ENCODE measurements at regions not wholly inside any gene's neighbourhood (a gene's known extent, or its start where the extent isn't known, plus 50 kb on each side); places are given as distances from the start of the nearest gene placed in this dataset.

GRCh38 chr6:119543332-119543731 lies 193.8 kb upstream of the MAN1A1 start:
- no peak for DNase-seq (ENCODE audit: low read depth in 4 of 6, low spot score in 6 of 6)
- Histone ChIP-seq H3K36me3 (ENCODE audit: control insufficient read depth, insufficient read depth, low read length) (no peaks in the 10 kb centered on the region), H3K27me3 (ENCODE audit: control insufficient read depth, insufficient read depth, low read length) (no peaks in the 10 kb centered on the region), H3K4me3 (ENCODE audit: low read depth, low read length) (no peak overlapping the region), H3K27ac (ENCODE audit: low read depth, low read length) (no peak overlapping the region), H3K4me1 (ENCODE audit: control insufficient read depth, insufficient read depth, low read length) (no peaks in the 10 kb centered on the region), H3K9me3 (ENCODE audit: control insufficient read depth, insufficient read depth, low read length) (no peaks in the 10 kb centered on the region)
- no CpG with 5 or more reads among the region's 2 CpGs for WGBS (ENCODE audit: insufficient coverage)

DNA sequence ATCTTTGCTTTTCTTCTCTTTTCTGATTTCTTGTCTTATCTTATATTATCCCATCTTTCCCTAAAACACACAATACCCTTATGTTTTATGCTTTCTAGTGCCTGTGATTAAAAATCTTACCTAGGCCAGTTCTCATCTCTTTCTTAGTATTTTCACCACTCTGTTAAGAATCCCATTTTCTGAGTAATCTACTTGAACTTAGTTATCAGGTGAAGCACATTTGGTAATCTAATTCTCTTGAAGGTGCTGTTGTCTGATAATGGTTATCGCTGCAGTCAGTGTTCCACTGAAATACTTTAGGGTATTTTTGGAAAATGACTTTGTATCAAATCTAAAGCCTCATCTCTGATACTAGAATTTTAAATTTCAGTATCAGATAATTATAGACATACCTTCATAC lies 192.5 kb upstream of the MAN1A1 start:
- DNase-seq (ENCODE audit: low read depth in 4 of 6, low spot score in 6 of 6), result no peak
- no peaks in the 10 kb centered on the region for H3K36me3 ChIP-seq (ENCODE audit: control insufficient read depth, insufficient read depth, low read length)
- no peaks in the 10 kb centered on the region for H3K27me3 ChIP-seq (ENCODE audit: control insufficient read depth, insufficient read depth, low read length)
- no peak overlapping the region for H3K27ac ChIP-seq (ENCODE audit: low read depth, low read length)
- no peaks in the 10 kb centered on the region for H3K4me1 ChIP-seq (ENCODE audit: control insufficient read depth, insufficient read depth, low read length)
- WGBS (ENCODE audit: insufficient coverage), result no CpG with 5 or more reads among the region's 1 CpG
- H3K9me3 ChIP-seq (ENCODE audit: control insufficient read depth, insufficient read depth, low read length), result no peaks in the 10 kb centered on the region
- H3K4me3 ChIP-seq (ENCODE audit: low read depth, low read length), result no peak overlapping the region

DNA sequence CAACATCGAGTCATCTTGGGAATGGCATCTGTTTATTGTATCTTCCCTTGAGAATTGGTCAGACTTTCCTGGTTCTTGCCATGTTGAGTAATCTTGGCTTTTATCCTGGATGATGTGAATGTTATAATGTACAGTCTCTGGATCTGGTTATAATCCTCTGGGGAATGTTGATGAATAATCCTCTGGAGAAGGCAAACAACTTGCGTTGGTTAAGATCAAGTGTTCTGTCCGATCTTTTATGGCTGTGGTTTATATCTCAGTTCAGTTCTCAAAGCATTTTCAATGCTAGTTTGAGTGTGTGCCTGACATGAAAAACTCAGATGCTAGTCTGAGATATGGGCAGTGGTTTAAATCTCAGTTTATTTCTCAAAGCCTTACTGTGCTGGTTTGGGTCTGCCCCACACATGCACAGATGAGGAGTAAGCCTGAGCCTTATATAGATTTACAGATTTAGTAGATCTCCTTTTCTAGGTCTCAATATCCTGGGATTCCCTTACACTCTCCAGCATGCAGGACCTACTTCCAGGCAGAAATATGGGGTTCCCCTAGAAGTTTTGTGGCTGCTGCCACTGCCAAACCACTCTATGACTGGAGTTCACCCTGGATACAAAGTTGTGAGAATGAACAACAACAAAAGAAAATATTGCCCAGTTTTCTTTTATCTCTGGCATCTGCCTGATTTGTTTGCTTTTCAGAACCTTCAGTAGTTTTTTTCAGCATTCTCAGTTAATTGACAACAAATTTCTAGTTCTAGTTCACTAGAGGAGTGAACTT lies 191.8 kb upstream of the MAN1A1 start:
- no peak overlapping the region for H3K27ac ChIP-seq (ENCODE audit: low read depth, low read length)
- no peaks in the 10 kb centered on the region for H3K36me3 ChIP-seq (ENCODE audit: control insufficient read depth, insufficient read depth, low read length)
- H3K4me3 ChIP-seq (ENCODE audit: low read depth, low read length), result no peak overlapping the region
- no peaks in the 10 kb centered on the region for H3K4me1 ChIP-seq (ENCODE audit: control insufficient read depth, insufficient read depth, low read length)
- WGBS (ENCODE audit: insufficient coverage), result no CpG with 5 or more reads among the region's 3 CpGs
- no peaks in the 10 kb centered on the region for H3K9me3 ChIP-seq (ENCODE audit: control insufficient read depth, insufficient read depth, low read length)
- no peaks in the 10 kb centered on the region for H3K27me3 ChIP-seq (ENCODE audit: control insufficient read depth, insufficient read depth, low read length)
- DNase-seq (ENCODE audit: low read depth in 4 of 6, low spot score in 6 of 6), result peak in 1 of 6 donors; percentile 34

DNA sequence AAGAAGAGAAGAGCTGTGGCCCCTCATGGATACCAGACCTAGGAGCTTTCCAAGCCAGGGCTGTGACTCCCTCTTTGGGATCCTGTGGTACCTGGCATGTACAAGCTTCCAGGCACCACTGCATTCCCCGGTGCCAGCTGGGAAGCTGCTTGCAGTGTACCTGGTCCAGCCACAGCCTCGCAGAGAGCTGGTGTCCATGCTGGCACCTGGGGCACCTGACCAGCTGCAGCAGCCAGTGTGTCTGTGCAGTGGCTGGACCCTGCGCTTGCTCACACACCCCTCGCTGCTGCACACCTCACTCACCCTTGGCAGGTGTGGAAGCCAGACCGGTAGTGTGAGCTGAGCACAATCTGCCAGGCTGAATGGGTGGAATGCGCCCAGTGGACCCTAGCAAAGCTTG lies 190.9 kb upstream of the MAN1A1 start:
- H3K27ac ChIP-seq (ENCODE audit: low read depth, low read length), result no peak overlapping the region

DNA sequence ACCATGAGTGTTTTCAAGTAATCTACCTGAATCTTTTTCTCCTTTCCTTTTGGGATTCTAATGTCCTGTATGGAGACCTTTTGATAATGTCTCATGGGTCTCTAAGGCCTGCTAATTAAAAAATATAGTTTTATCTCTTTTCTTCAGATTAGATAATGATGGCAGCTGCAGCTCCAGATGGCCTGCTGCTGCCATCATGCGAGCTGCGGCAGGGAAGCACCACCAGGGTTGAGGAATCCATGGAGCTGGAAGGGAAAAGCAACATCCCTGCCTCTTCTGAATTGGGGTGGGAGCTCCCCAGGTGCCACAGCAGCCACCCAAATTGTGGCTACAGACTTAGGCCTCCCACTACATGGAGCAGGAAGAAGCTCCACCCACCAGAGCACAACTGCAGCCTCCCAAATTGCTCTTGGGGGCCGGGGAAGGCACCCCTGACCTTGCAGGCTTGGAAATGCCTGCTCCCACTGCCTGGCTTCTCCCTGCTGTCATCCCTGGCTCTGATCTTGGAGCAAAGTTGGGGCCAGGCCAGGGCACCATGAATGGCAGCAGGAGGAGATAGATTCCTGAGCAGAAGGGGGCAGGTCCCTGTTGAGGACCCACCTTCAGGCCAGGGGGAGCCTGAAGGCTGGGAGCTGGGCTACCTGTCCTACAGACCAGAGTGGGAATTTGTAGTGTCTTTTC lies 189.6 kb upstream of the MAN1A1 start:
- 97% methylated on average over 3 of the region's 3 CpGs for WGBS (ENCODE audit: insufficient coverage)
- no peaks in the 10 kb centered on the region for H3K36me3 ChIP-seq (ENCODE audit: control insufficient read depth, insufficient read depth, low read length)
- H3K4me1 ChIP-seq (ENCODE audit: control insufficient read depth, insufficient read depth, low read length), result no peaks in the 10 kb centered on the region
- no peak overlapping the region for H3K27ac ChIP-seq (ENCODE audit: low read depth, low read length)
- H3K4me3 ChIP-seq (ENCODE audit: low read depth, low read length), result no peak overlapping the region
- no peaks in the 10 kb centered on the region for H3K27me3 ChIP-seq (ENCODE audit: control insufficient read depth, insufficient read depth, low read length)
- peaks cover 2% of the 10 kb centered on the region for H3K9me3 ChIP-seq (ENCODE audit: control insufficient read depth, insufficient read depth, low read length)
- DNase-seq (ENCODE audit: low read depth in 4 of 6, low spot score in 6 of 6), result no peak

More for the DNA sequence above, 190.9 kb upstream of the MAN1A1 start:
- H3K36me3 ChIP-seq (ENCODE audit: control insufficient read depth, insufficient read depth, low read length), result no peaks in the 10 kb centered on the region
- WGBS (ENCODE audit: insufficient coverage), result 91% methylated on average over 6 of the region's 6 CpGs
- no peaks in the 10 kb centered on the region for H3K4me1 ChIP-seq (ENCODE audit: control insufficient read depth, insufficient read depth, low read length)
- no peak for DNase-seq (ENCODE audit: low read depth in 4 of 6, low spot score in 6 of 6)
- no peak overlapping the region for H3K4me3 ChIP-seq (ENCODE audit: low read depth, low read length)
- H3K27me3 ChIP-seq (ENCODE audit: control insufficient read depth, insufficient read depth, low read length), result no peaks in the 10 kb centered on the region
- peaks cover under 1% of the 10 kb centered on the region for H3K9me3 ChIP-seq (ENCODE audit: control insufficient read depth, insufficient read depth, low read length)

DNA sequence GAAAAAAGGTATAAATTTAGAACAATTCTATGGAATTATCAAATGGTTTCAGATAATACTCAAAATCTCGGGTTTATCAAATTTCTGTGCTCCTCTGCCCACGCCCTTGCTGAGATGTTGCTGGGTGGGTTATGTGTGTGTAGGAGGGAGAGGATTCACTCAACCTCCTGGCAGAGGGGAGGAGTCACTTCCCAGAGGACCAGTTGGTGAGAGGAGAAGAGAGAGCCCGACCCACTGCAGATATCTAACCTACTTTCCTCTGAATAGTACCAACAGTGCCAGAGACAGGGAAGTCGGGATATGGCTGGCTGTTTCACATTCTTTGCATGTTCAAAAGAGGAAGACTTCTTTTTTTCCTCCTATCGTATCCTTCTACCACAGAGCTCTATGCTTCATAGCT lies 187.1 kb upstream of the MAN1A1 start:
- Histone ChIP-seq H3K4me1 (ENCODE audit: control insufficient read depth, insufficient read depth, low read length) (no peaks in the 10 kb centered on the region), H3K27ac (ENCODE audit: low read depth, low read length) (no peak overlapping the region), H3K36me3 (ENCODE audit: control insufficient read depth, insufficient read depth, low read length) (no peaks in the 10 kb centered on the region), H3K27me3 (ENCODE audit: control insufficient read depth, insufficient read depth, low read length) (no peaks in the 10 kb centered on the region), H3K9me3 (ENCODE audit: control insufficient read depth, insufficient read depth, low read length) (peaks cover 2% of the 10 kb centered on the region), H3K4me3 (ENCODE audit: low read depth, low read length) (no peak overlapping the region)
- 100% methylated on average over 1 of the region's 5 CpGs for WGBS (ENCODE audit: insufficient coverage)
- DNase-seq (ENCODE audit: low read depth in 4 of 6, low spot score in 6 of 6), result no peak

- no peak overlapping the region for H3K27ac ChIP-seq (ENCODE audit: low read depth, low read length)
- no peaks in the 10 kb centered on the region for H3K4me1 ChIP-seq (ENCODE audit: control insufficient read depth, insufficient read depth, low read length)
- no peak for DNase-seq (ENCODE audit: low read depth in 4 of 6, low spot score in 6 of 6)
- H3K36me3 ChIP-seq (ENCODE audit: control insufficient read depth, insufficient read depth, low read length), result no peaks in the 10 kb centered on the region
- no peak overlapping the region for H3K4me3 ChIP-seq (ENCODE audit: low read depth, low read length)
- peaks cover 2% of the 10 kb centered on the region for H3K9me3 ChIP-seq (ENCODE audit: control insufficient read depth, insufficient read depth, low read length)
- no CpG with 5 or more reads among the region's 1 CpG for WGBS (ENCODE audit: insufficient coverage)
- H3K27me3 ChIP-seq (ENCODE audit: control insufficient read depth, insufficient read depth, low read length), result no peaks in the 10 kb centered on the region
These were observed 185.8 kb upstream of the MAN1A1 start for GRCh38 chr6:119535332-119535731.

DNA sequence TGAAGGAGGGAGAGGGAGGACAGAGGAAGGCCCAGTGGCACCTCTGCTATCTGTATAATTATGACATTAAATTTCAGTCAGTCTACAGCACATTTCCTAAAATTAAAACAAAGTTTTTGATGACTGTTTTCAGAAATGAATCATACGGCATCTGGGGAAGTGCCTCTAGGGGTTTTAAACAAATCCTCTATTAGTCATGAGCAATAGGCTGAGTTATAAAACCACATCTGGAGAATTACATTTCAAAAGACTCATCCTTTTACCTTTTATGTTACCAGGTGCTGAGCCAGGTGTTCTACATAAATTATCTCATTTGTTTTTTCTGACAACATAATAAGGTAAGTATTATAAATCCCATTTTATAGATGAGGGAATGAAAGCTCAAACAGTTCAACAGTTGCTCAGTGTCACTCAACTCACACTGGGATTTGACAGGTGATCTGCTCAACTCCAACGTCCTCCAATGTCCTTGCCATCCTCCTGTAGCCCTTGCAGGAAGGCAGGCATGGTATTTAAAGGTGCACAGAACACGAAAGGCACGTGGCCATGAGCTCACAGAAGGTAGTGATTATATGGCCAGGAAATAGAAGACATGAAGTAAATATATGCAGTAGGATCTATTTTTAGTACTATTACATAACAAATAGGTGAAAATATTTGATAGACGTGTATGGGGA lies 184.2 kb upstream of the MAN1A1 start:
- Histone ChIP-seq H3K36me3 (ENCODE audit: control insufficient read depth, insufficient read depth, low read length) (no peaks in the 10 kb centered on the region), H3K9me3 (ENCODE audit: control insufficient read depth, insufficient read depth, low read length) (peaks cover 2% of the 10 kb centered on the region), H3K4me1 (ENCODE audit: control insufficient read depth, insufficient read depth, low read length) (no peaks in the 10 kb centered on the region), H3K27ac (ENCODE audit: low read depth, low read length) (no peak overlapping the region), H3K27me3 (ENCODE audit: control insufficient read depth, insufficient read depth, low read length) (no peaks in the 10 kb centered on the region), H3K4me3 (ENCODE audit: low read depth, low read length) (no peak overlapping the region)
- WGBS (ENCODE audit: insufficient coverage), result 83% methylated on average over 1 of the region's 5 CpGs
- peak in 1 of 6 donors; percentile 27 for DNase-seq (ENCODE audit: low read depth in 4 of 6, low spot score in 6 of 6)

- Histone ChIP-seq H3K9me3 (ENCODE audit: control insufficient read depth, insufficient read depth, low read length) (no peaks in the 10 kb centered on the region), H3K27ac (ENCODE audit: low read depth, low read length) (no peak overlapping the region), H3K36me3 (ENCODE audit: control insufficient read depth, insufficient read depth, low read length) (no peaks in the 10 kb centered on the region), H3K4me3 (ENCODE audit: low read depth, low read length) (no peak overlapping the region), H3K27me3 (ENCODE audit: control insufficient read depth, insufficient read depth, low read length) (no peaks in the 10 kb centered on the region), H3K4me1 (ENCODE audit: control insufficient read depth, insufficient read depth, low read length) (no peaks in the 10 kb centered on the region)
- WGBS (ENCODE audit: insufficient coverage), result 38% methylated on average over 1 of the region's 2 CpGs
- peak in 2 of 6 donors; percentile 13 to 36 for DNase-seq (ENCODE audit: low read depth in 4 of 6, low spot score in 6 of 6)
These were observed 177.6 kb upstream of the MAN1A1 start for GRCh38 chr6:119527231-119527578.
